ENCODE measurements at regions not wholly inside any gene's neighbourhood (a gene's known extent, or its start where the extent isn't known, plus 50 kb on each side); places are given as distances from the start of the nearest gene placed in this dataset.
"Not testable (repeated sequence)": the region's sequence is repeated elsewhere in the genome, so short reads cannot be mapped to it uniquely, and the experiment has no call there.

- not testable (repeated sequence) for TF ChIP-seq PATZ1 (CRISPR knock-in tag; IDR thresholded peaks at IDR 0.05; ENCODE audit: borderline replicate concordance); ZFP3 (CRISPR knock-in tag; IDR thresholded peaks at IDR 0.05); ZNF8 (CRISPR knock-in tag; IDR thresholded peaks at IDR 0.05); ZNF565 (CRISPR knock-in tag; conservative IDR thresholded peaks at IDR 0.05; ENCODE audit: low read depth); TSHZ2 (CRISPR knock-in tag; IDR thresholded peaks at IDR 0.05); TOX (CRISPR knock-in tag; IDR thresholded peaks at IDR 0.05; ENCODE audit: borderline replicate concordance)
Measured at GRCh38 chr17:21759636-21760035, 67.3 kb downstream of the KCNJ18 start.

Measured in SK-N-SH treated with all-trans-retinoic acid at 6 μM for 48 hours (cell line).